ENCODE measurements at regions not wholly inside any gene's neighbourhood (a gene's known extent, or its start where the extent isn't known, plus 50 kb on each side); places are given as distances from the start of the nearest gene placed in this dataset.

- TF ChIP-seq, protein P1, sequence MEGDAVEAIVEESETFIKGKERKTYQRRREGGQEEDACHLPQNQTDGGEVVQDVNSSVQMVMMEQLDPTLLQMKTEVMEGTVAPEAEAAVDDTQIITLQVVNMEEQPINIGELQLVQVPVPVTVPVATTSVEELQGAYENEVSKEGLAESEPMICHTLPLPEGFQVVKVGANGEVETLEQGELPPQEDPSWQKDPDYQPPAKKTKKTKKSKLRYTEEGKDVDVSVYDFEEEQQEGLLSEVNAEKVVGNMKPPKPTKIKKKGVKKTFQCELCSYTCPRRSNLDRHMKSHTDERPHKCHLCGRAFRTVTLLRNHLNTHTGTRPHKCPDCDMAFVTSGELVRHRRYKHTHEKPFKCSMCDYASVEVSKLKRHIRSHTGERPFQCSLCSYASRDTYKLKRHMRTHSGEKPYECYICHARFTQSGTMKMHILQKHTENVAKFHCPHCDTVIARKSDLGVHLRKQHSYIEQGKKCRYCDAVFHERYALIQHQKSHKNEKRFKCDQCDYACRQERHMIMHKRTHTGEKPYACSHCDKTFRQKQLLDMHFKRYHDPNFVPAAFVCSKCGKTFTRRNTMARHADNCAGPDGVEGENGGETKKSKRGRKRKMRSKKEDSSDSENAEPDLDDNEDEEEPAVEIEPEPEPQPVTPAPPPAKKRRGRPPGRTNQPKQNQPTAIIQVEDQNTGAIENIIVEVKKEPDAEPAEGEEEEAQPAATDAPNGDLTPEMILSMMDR (IDR thresholded peaks at IDR 0.05; ENCODE audit: insufficient read depth, low read depth, low read length): no peak
- H3K36me3 ChIP-seq (ENCODE audit: control insufficient read depth, insufficient read depth, low read length): no peaks in the 10 kb centered on the region
- no peak overlapping the region for H3K4me3 ChIP-seq (ENCODE audit: low read depth, low read length)
- no peaks in the 10 kb centered on the region for H3K27me3 ChIP-seq (ENCODE audit: control insufficient read depth, insufficient read depth, low read length)
- no peak for DNase-seq (ENCODE audit: low read depth)
- ChIA-PET CTCF (no interaction called here), POLR2A (no interaction called here)
These were observed 620.5 kb downstream of the TLR4 start for GRCh38 chr9:118324706-118325105.

DNA sequence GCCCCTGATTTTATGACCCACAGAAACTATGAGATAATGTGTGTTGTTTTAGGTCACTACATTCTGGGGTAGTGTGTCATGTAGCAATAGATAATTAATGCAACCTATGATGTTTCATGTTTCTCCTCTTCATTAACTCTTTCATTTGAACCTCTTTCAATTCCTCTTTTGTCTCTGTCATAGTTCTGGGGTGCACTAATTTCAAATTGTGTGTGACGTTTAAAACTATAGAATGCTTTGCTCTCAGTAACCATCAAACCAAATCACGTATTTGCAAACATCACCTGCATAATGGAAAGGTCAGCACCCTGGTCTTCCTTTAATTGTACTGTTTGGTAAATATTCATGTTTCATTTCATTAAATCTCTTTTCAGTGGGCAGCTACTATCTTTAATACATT lies 621.6 kb downstream of the TLR4 start:
- Histone ChIP-seq H3K27me3 (ENCODE audit: control insufficient read depth, insufficient read depth, low read length) (no peaks in the 10 kb centered on the region), H3K4me3 (ENCODE audit: low read depth, low read length) (no peak overlapping the region), H3K36me3 (ENCODE audit: control insufficient read depth, insufficient read depth, low read length) (no peaks in the 10 kb centered on the region)
- no peak for DNase-seq (ENCODE audit: low read depth)
- TF ChIP-seq, protein P1 (IDR thresholded peaks at IDR 0.05; ENCODE audit: insufficient read depth, low read depth, low read length): no peak
- ChIA-PET CTCF (no interaction called here), POLR2A (no interaction called here)

- POLR2A ChIA-PET: no interaction called here
- CTCF ChIA-PET: no interaction called here
These were observed 622.1 kb downstream of the TLR4 start for GRCh38 chr9:118326326-118326725.

DNA sequence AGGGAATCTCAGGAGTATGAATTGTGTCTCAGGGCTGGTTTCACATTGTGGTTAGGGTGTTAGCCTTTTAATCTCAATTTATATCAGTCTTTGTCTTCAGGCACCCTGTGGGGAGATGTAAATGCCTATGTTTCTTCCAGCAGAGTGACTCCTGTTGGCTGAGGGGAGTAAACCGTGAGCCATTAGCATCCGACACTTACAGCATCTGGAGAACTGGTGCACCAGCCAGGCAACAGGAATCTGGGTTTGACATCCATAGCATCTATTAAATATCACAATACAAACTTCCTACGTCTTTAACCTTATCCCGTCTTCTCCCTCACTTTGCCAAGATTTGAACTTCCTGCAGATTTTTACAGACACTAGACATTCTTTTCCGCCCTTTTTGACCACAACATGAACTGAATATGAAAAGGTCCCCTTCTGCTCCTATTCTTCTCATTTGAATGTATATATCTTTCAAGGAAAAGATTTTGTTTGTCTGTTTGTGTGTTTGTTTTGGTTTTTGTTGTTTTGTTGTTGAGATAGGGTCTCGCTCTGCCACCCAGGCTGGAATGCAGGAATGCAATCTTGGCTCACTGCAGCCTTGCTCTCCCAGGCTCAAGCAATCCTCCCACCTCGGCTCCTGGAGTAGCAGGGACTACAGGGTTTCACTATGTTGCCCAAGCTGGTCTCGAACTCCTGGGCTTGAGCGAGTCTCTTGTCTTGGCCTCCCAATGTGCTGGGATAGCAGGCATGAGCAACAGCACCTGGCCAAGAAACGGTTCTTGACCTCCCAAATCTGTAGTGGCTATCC lies 626.2 kb downstream of the TLR4 start:
- H3K4me3 ChIP-seq (ENCODE audit: low read depth, low read length): no peak overlapping the region
- POLR2A ChIA-PET: no interaction called here
- no peaks in the 10 kb centered on the region for H3K27me3 ChIP-seq (ENCODE audit: control insufficient read depth, insufficient read depth, low read length)
- TF ChIP-seq, protein P1 (IDR thresholded peaks at IDR 0.05; ENCODE audit: insufficient read depth, low read depth, low read length): no peak
- no peaks in the 10 kb centered on the region for H3K36me3 ChIP-seq (ENCODE audit: control insufficient read depth, insufficient read depth, low read length)
- no peak for DNase-seq (ENCODE audit: low read depth)
- CTCF ChIA-PET: no interaction called here

More at GRCh38 chr9:118326326-118326725, 622.1 kb downstream of the TLR4 start:
- DNase-seq (ENCODE audit: low read depth): no peak
- H3K36me3 ChIP-seq (ENCODE audit: control insufficient read depth, insufficient read depth, low read length): no peaks in the 10 kb centered on the region
- TF ChIP-seq, protein P1 (IDR thresholded peaks at IDR 0.05; ENCODE audit: insufficient read depth, low read depth, low read length): no peak
- no peak overlapping the region for H3K4me3 ChIP-seq (ENCODE audit: low read depth, low read length)
- no peaks in the 10 kb centered on the region for H3K27me3 ChIP-seq (ENCODE audit: control insufficient read depth, insufficient read depth, low read length)

- H3K27me3 ChIP-seq (ENCODE audit: control insufficient read depth, insufficient read depth, low read length): no peaks in the 10 kb centered on the region
- ChIA-PET CTCF (no interaction called here), POLR2A (no interaction called here)
These were observed 627.4 kb downstream of the TLR4 start for GRCh38 chr9:118331622-118332045.

More at GRCh38 chr9:118331622-118332045, 627.4 kb downstream of the TLR4 start:
- no peak for DNase-seq (ENCODE audit: low read depth)
- Histone ChIP-seq H3K4me3 (ENCODE audit: low read depth, low read length) (no peak overlapping the region), H3K36me3 (ENCODE audit: control insufficient read depth, insufficient read depth, low read length) (no peaks in the 10 kb centered on the region)
- TF ChIP-seq, protein P1 (IDR thresholded peaks at IDR 0.05; ENCODE audit: insufficient read depth, low read depth, low read length): no peak

Data from BJ (cell line).